Kidney (tissue), 13 donors: ENCODE measurements at regions not wholly inside any gene's neighbourhood (a gene's known extent, or its start where the extent isn't known, plus 50 kb on each side); places are given as distances from the start of the nearest gene placed in this dataset.

ENCODE experiments used
- DNase-seq, 5 donors: peaks; one replicate each; pipeline ENCODE4 v3.0.0-alpha.2; 2013 to 2020
- FAIRE-seq: peaks from 2 replicates; lab custom pipeline; 2012; peaks lifted over from hg19 to GRCh38; lab: Jason Lieb, UNC
- H3K27ac ChIP-seq, 2 donors: one replicate each; pipeline ENCODE4 v1.7.0; 2013; ENCODE audit warnings: low read depth in 2 of 2, low read length in 2 of 2, inconsistent platforms in 1 of 2
- H3K27me3 ChIP-seq: one replicate; pipeline ENCODE4 v1.7.1; 2013; ENCODE audit warnings: low read length, inconsistent platforms; ENCODE audit not compliant: control insufficient read depth, insufficient read depth
- H3K36me3 ChIP-seq, 3 donors: one replicate each; pipeline versions ENCODE4 v1.7.0 to v1.7.1; 2013; ENCODE audit warnings: low read length in 3 of 3, control low read depth in 1 of 3, inconsistent platforms in 1 of 3; ENCODE audit not compliant: insufficient read depth in 3 of 3, control insufficient read depth in 2 of 3
- H3K4me1 ChIP-seq, 3 donors: one replicate each; pipeline versions ENCODE4 v1.7.0 to v1.7.1; 2013; ENCODE audit warnings: low read length in 3 of 3, inconsistent platforms in 1 of 3, low read depth in 1 of 3; ENCODE audit not compliant: control insufficient read depth in 2 of 3, insufficient read depth in 2 of 3
- H3K4me3 ChIP-seq, 3 donors: one replicate each; pipeline versions ENCODE4 v1.7.0 to v1.8.1; 2013; ENCODE audit warnings: low read length in 3 of 3, control low read depth in 1 of 3, inconsistent platforms in 1 of 3
- H3K9ac ChIP-seq, 3 donors: one replicate each; pipeline versions ENCODE4 v1.7.0 to v1.7.1; 2013; ENCODE audit warnings: low read length in 3 of 3, control low read depth in 1 of 3, inconsistent platforms in 1 of 3
- H3K9me3 ChIP-seq, 3 donors: one replicate each; pipeline versions ENCODE4 v1.7.0 to v1.7.1; 2013; ENCODE audit warnings: low read length in 3 of 3, control low read depth in 1 of 3, inconsistent platforms in 1 of 3; ENCODE audit not compliant: control insufficient read depth in 2 of 3, insufficient read depth in 1 of 3
- CTCF ChIP-seq: IDR thresholded peaks from 3 replicates; pipeline ENCODE4 v1.5.1; 2012; ENCODE audit warnings: mild to moderate bottlenecking, moderate library complexity, borderline replicate concordance; ENCODE audit not compliant: insufficient read depth; ENCODE audit errors: extremely low read depth
- intact Hi-C: fragments of 100-400 bp; cut with DNase I; formaldehyde crosslinking; loops from one replicate; pipeline ENCODE4 v1.11.1; 2022
- donor health status: control.
- donor health status: control.
- donor health status: control.
- donor health status: control.
- donor health status: control.
- donor health status: DM: yes; HTN: yes; CAD: no.
- donor health status: Normal renal cell carcinoma (clear cell type).

DNA sequence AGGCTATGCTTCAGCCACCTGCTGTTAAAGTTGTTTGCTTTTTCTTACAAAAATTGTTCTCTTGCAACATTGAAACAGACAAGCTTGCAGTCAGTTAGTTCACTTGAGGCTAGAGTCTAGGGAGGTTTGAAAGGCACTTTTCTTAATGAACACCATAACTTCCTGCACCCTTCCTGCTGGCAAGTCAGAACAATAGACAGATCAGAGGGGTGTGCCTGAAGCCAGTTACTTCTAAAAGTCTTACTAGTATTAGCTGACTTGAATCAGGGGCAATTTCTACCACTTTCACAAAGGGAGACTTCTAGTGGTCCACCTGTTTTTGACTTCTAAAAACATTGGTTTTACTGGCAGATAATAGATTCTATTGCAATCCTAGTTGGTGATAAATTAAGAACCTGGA, 367.4 kb upstream of the CDH20 start:
- Histone ChIP-seq H3K4me1 (no peaks in the 10 kb centered on the region), H3K27ac (no peak overlapping the region), H3K27me3 (no peaks in the 10 kb centered on the region), H3K4me3 (no peak overlapping the region), H3K9ac (no peak overlapping the region), H3K36me3 (no peaks in the 10 kb centered on the region), H3K9me3 (no peaks in the 10 kb centered on the region)
- TF ChIP-seq CTCF: no peak
- FAIRE-seq: no peak
- intact Hi-C loops: no loop called here
- DNase-seq: no peak

- H3K9ac ChIP-seq: no peak overlapping the region
- intact Hi-C loops: no loop called here
- no peaks in the 10 kb centered on the region for H3K36me3 ChIP-seq
- DNase-seq: peak in 2 of 5 donors; percentile 26 to 46
- no peaks in the 10 kb centered on the region for H3K27me3 ChIP-seq
- H3K27ac ChIP-seq: no peak overlapping the region
- no peak for TF ChIP-seq CTCF
- H3K9me3 ChIP-seq: no peaks in the 10 kb centered on the region
- peak; percentile 76 for FAIRE-seq
- H3K4me1 ChIP-seq: no peaks in the 10 kb centered on the region
- no peak overlapping the region for H3K4me3 ChIP-seq
These were observed 366.4 kb upstream of the CDH20 start for GRCh38 chr18:60966876-60967275.

DNA sequence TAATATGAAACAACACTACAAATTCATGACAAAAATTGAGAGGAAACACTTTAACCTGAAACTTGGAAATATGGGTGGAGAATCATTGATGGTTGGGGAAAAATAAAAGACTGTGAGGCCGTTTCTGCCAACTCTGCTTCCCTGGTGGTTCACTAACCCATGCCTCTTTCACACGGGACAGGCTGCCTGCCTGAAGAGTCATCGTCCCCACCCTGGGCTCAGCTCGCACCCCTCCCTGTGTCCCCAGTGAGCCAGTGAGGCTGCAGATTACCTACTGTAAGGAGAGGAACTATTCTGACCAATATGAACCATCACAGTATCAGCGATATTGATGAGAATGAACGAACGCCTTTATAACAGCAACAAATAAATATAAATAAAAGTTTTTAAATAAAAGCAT, 357.8 kb upstream of the CDH20 start:
- Histone ChIP-seq H3K4me1 (no peaks in the 10 kb centered on the region), H3K27me3 (no peaks in the 10 kb centered on the region), H3K27ac (no peak overlapping the region), H3K4me3 (no peak overlapping the region), H3K9me3 (no peaks in the 10 kb centered on the region), H3K36me3 (no peaks in the 10 kb centered on the region), H3K9ac (no peak overlapping the region)
- TF ChIP-seq CTCF: no peak
- FAIRE-seq (no peak), DNase-seq (no peak)
- intact Hi-C loops: no loop called here

- FAIRE-seq (no peak), DNase-seq (peak in 2 of 5 donors; percentile 51 to 58)
- intact Hi-C loops: no loop called here
- H3K9ac ChIP-seq: no peak overlapping the region
- H3K27me3 ChIP-seq: no peaks in the 10 kb centered on the region
- peaks cover 0 to 4% (median 0%) of the 10 kb centered on the region in 3 donors for H3K4me1 ChIP-seq
- H3K27ac ChIP-seq: no peak overlapping the region
- no peaks in the 10 kb centered on the region for H3K36me3 ChIP-seq
- no peak overlapping the region for H3K4me3 ChIP-seq
- TF ChIP-seq CTCF: no peak
- no peaks in the 10 kb centered on the region for H3K9me3 ChIP-seq
These were observed 356.3 kb upstream of the CDH20 start for GRCh38 chr18:60976976-60977375.
